Fibroblast of mammary gland (primary cell): ENCODE measurements at regions not wholly inside any gene's neighbourhood (a gene's known extent, or its start where the extent isn't known, plus 50 kb on each side); places are given as distances from the start of the nearest gene placed in this dataset.

Experiments
- DNase-seq: peaks from one replicate; pipeline ENCODE4 v3.0.0-alpha.2; 2010; ENCODE audit warnings: low read depth
- H3K4me3 ChIP-seq: 2 replicates; pipeline ENCODE4 v1.5.1; 2011; ENCODE audit warnings: low read depth, mild to moderate bottlenecking, low read length, moderate library complexity; ENCODE audit not compliant: control insufficient read depth
- CTCF ChIP-seq: conservative IDR thresholded peaks from 2 replicates; pipeline ENCODE4 v1.5.1; 2011; ENCODE audit warnings: low read depth, low read length, inconsistent platforms; ENCODE audit not compliant: control insufficient read depth, insufficient read depth

GRCh38 chr5:135220394-135221186, 178.4 kb downstream of the MACROH2A1 start:
- TF ChIP-seq CTCF: no peak
- no peak overlapping the region for H3K4me3 ChIP-seq
- DNase-seq: no peak

GRCh38 chr5:135219868-135220267, 179.2 kb downstream of the MACROH2A1 start:
- no peak for TF ChIP-seq CTCF
- H3K4me3 ChIP-seq: no peak overlapping the region
- no peak for DNase-seq

- DNase-seq: no peak
- no peak overlapping the region for H3K4me3 ChIP-seq
- no peak for TF ChIP-seq CTCF
Observed at GRCh38 chr5:135218790-135219568, 180.1 kb downstream of the MACROH2A1 start.

- H3K4me3 ChIP-seq: no peak overlapping the region
- no peak for DNase-seq
- TF ChIP-seq CTCF: no peak
Observed at GRCh38 chr5:135218486-135218755, 180.6 kb downstream of the MACROH2A1 start.

- TF ChIP-seq CTCF: no peak
- DNase-seq: no peak
- no peak overlapping the region for H3K4me3 ChIP-seq
Observed at GRCh38 chr5:135217669-135218485, 181.2 kb downstream of the MACROH2A1 start.

- no peak for DNase-seq
- TF ChIP-seq CTCF: no peak
Observed at GRCh38 chr5:135216471-135217343, 182.3 kb downstream of the MACROH2A1 start.

More at GRCh38 chr5:135216471-135217343, 182.3 kb downstream of the MACROH2A1 start:
- H3K4me3 ChIP-seq: no peak overlapping the region
